PC-9 (cell line): ENCODE measurements at regions not wholly inside any gene's neighbourhood (a gene's known extent, or its start where the extent isn't known, plus 50 kb on each side); places are given as distances from the start of the nearest gene placed in this dataset.

ENCODE experiments used
- CTCF ChIP-seq: fragments of 200-600 bp; sonication (generic); conservative IDR thresholded peaks from 2 replicates; pipeline ENCODE4 v1.6.1; 2017; ENCODE audit warnings: mixed run types, antibody characterized with exemption, mild to moderate bottlenecking, moderate library complexity
- EZH2 ChIP-seq: fragments of 200-600 bp; sonication (generic); IDR thresholded peaks from 2 replicates; pipeline ENCODE4 v1.8.0; 2017; ENCODE audit warnings: antibody characterized with exemption, low read depth

DNA sequence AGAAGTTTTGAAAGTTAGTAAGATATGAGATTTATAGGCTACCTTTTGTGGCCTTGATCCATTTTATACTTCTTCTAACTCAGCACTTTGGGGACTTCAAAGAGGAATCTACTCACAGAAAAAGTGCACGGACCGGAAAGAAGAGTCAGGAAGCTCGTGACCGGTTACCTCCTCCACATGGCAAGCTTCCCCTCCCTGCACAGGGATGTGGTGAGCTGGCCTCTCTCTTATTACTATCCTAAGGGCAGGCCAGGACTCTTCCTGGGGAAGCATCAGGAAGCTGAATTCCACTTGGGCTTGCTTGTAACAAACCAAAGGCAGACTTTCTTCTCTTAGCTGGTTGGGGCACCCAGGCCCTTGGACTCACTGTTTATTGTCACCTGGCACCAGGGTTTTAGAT, 170.8 kb upstream of the GLI3 start:
- TF ChIP-seq CTCF (no peak), EZH2 (no peak)
